Thoracic aorta (tissue), 2 donors: ENCODE measurements at regions not wholly inside any gene's neighbourhood (a gene's known extent, or its start where the extent isn't known, plus 50 kb on each side); places are given as distances from the start of the nearest gene placed in this dataset.
"Not testable (repeated sequence)": the region's sequence is repeated elsewhere in the genome, so short reads cannot be mapped to it uniquely, and the experiment has no call there.

Experiments used
- ATAC-seq: fragments of 150-250 bp; one replicate; pipeline ENCODE4 v1.8.0; 2017; ENCODE audit warnings: low read depth; ENCODE audit not compliant: insufficient number of reproducible peaks, low FRiP score
- DNase-seq: peaks from one replicate; pipeline ENCODE4 v3.0.0-alpha.2; 2020; ENCODE audit warnings: low spot score
- H3K27ac ChIP-seq, 2 donors: fragments of 200-600 bp; sonication (generic); 1 replicate in 1 of 2; 2 replicates in 1 of 2; pipeline ENCODE4 v1.5.1; 2016; ENCODE audit warnings: mild to moderate bottlenecking in 2 of 2, moderate library complexity in 2 of 2
- H3K27me3 ChIP-seq: fragments of 200-600 bp; sonication (generic); replicated peaks from 2 replicates; pipeline ENCODE4 v1.6.0; 2016; ENCODE audit warnings: mild to moderate bottlenecking; ENCODE audit not compliant: insufficient read depth
- H3K36me3 ChIP-seq: fragments of 200-600 bp; sonication (generic); one replicate; pipeline ENCODE4 v1.5.1; 2016
- H3K4me1 ChIP-seq, 2 donors: fragments of 200-600 bp; sonication (generic); 1 replicate in 1 of 2; 2 replicates in 1 of 2; pipeline versions ENCODE4 v1.5.1 to v1.6.0; 2016; ENCODE audit warnings: low read depth in 2 of 2, mild to moderate bottlenecking in 1 of 2; ENCODE audit not compliant: control insufficient read depth in 1 of 2
- H3K4me3 ChIP-seq: fragments of 200-600 bp; sonication (generic); 2 replicates; pipeline ENCODE4 v1.5.1; 2016; ENCODE audit warnings: mild to moderate bottlenecking
- H3K9me3 ChIP-seq: fragments of 200-600 bp; sonication (generic); 2 replicates; pipeline ENCODE4 v1.5.1; 2016
- CTCF ChIP-seq: fragments of 200-600 bp; sonication (generic); IDR thresholded peaks from one replicate; pipeline ENCODE4 v1.5.1; 2019; ENCODE audit warnings: antibody characterized with exemption

- H3K36me3 ChIP-seq, result no peaks in the 10 kb centered on the region
- peaks cover 3 to 12% of the 10 kb centered on the region in 2 donors for H3K4me1 ChIP-seq
- H3K9me3 ChIP-seq, result no peaks in the 10 kb centered on the region
- DNase-seq, result no peak
- no peak for TF ChIP-seq CTCF
- H3K27ac ChIP-seq, result no peak overlapping the region
- no peaks in the 10 kb centered on the region for H3K27me3 ChIP-seq
- no peak overlapping the region for H3K4me3 ChIP-seq
- no peak for ATAC-seq
Measured at GRCh38 chr4:25991340-25991739, 77.3 kb downstream of the SMIM20 start.

GRCh38 chr4:25993395-25994185 is 79.6 kb downstream of the SMIM20 start:
- peaks cover 3 to 12% of the 10 kb centered on the region in 2 donors for H3K4me1 ChIP-seq
- H3K27me3 ChIP-seq, result no peaks in the 10 kb centered on the region
- no peak overlapping the region for H3K4me3 ChIP-seq
- H3K27ac ChIP-seq, result no peak overlapping the region
- no peaks in the 10 kb centered on the region for H3K36me3 ChIP-seq
- no peaks in the 10 kb centered on the region for H3K9me3 ChIP-seq
- DNase-seq (no peak), ATAC-seq (no peak)
- no peak for TF ChIP-seq CTCF

GRCh38 chr4:25994577-25994976 is 80.6 kb downstream of the SMIM20 start:
- H3K9me3 ChIP-seq, DNase-seq, H3K4me3 ChIP-seq, H3K27me3 ChIP-seq, H3K27ac ChIP-seq, H3K36me3 ChIP-seq, ATAC-seq: not testable (repeated sequence)
- peaks cover 3 to 12% of the 10 kb centered on the region in 2 donors for H3K4me1 ChIP-seq

GRCh38 chr4:26000274-26000950 is 86.4 kb downstream of the SMIM20 start:
- H3K27me3 ChIP-seq, result no peaks in the 10 kb centered on the region
- no peak for TF ChIP-seq CTCF
- H3K9me3 ChIP-seq, result no peaks in the 10 kb centered on the region
- peaks cover 0 to 10% of the 10 kb centered on the region in 2 donors for H3K4me1 ChIP-seq
- no peak for ATAC-seq
- H3K27ac ChIP-seq, result no peak overlapping the region
- no peak overlapping the region for H3K4me3 ChIP-seq
- DNase-seq, result no peak
- H3K36me3 ChIP-seq, result no peaks in the 10 kb centered on the region

GRCh38 chr4:26001413-26001812 is 87.4 kb downstream of the SMIM20 start:
- Histone ChIP-seq H3K9me3 (no peaks in the 10 kb centered on the region), H3K27ac (no peak overlapping the region), H3K27me3 (no peaks in the 10 kb centered on the region), H3K4me3 (no peak overlapping the region), H3K36me3 (no peaks in the 10 kb centered on the region), H3K4me1 (peaks cover 0 to 10% of the 10 kb centered on the region in 2 donors)
- ATAC-seq (no peak), DNase-seq (no peak)
- TF ChIP-seq CTCF, result no peak
